Ishikawa (cell line): ENCODE measurements at regions not wholly inside any gene's neighbourhood (a gene's known extent, or its start where the extent isn't known, plus 50 kb on each side); places are given as distances from the start of the nearest gene placed in this dataset.

Experiments
- CEBPB ChIP-seq: IDR thresholded peaks from 2 replicates; pipeline ENCODE4 v1.6.1; 2012
- EP300 ChIP-seq: IDR thresholded peaks from 2 replicates; pipeline ENCODE4 v1.6.1; 2012; ENCODE audit warnings: borderline replicate concordance
- TAF1 ChIP-seq: IDR thresholded peaks from 2 replicates; pipeline ENCODE4 v1.6.1; 2012; ENCODE audit warnings: low read depth, mild to moderate bottlenecking
- YY1 ChIP-seq: IDR thresholded peaks from 2 replicates; pipeline ENCODE4 v1.6.1; 2012; ENCODE audit warnings: low read depth
- TF ChIP-seq, protein P1 (sequence below): IDR thresholded peaks from 2 replicates; pipeline ENCODE4 v1.6.1; 2012; ENCODE audit warnings: low read depth, mild to moderate bottlenecking
- TF ChIP-seq, protein P2 (sequence below): IDR thresholded peaks from 2 replicates; pipeline ENCODE4 v1.6.1; 2012

DNA sequence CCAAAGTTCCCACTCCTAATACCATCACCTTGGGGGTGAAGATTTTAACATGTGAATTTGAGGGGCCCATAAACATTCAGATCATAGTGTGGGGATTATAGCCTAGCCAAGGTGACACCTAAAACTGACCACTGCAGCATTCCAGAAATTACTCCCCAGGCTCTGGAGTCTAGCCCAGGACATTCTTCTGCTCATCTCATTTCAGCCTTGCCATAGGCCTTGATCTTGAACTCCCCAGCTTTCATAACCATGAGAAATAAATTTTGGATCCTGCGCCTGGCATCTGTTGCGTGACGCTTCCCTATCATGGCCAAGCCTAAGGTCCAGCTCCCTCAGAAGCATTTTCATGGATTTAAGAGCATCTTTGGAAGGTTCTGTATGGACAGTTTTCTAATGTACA lies 502.9 kb upstream of the THBS1 start:
- TF ChIP-seq CEBPB: no peak
- TF ChIP-seq, protein P1, sequence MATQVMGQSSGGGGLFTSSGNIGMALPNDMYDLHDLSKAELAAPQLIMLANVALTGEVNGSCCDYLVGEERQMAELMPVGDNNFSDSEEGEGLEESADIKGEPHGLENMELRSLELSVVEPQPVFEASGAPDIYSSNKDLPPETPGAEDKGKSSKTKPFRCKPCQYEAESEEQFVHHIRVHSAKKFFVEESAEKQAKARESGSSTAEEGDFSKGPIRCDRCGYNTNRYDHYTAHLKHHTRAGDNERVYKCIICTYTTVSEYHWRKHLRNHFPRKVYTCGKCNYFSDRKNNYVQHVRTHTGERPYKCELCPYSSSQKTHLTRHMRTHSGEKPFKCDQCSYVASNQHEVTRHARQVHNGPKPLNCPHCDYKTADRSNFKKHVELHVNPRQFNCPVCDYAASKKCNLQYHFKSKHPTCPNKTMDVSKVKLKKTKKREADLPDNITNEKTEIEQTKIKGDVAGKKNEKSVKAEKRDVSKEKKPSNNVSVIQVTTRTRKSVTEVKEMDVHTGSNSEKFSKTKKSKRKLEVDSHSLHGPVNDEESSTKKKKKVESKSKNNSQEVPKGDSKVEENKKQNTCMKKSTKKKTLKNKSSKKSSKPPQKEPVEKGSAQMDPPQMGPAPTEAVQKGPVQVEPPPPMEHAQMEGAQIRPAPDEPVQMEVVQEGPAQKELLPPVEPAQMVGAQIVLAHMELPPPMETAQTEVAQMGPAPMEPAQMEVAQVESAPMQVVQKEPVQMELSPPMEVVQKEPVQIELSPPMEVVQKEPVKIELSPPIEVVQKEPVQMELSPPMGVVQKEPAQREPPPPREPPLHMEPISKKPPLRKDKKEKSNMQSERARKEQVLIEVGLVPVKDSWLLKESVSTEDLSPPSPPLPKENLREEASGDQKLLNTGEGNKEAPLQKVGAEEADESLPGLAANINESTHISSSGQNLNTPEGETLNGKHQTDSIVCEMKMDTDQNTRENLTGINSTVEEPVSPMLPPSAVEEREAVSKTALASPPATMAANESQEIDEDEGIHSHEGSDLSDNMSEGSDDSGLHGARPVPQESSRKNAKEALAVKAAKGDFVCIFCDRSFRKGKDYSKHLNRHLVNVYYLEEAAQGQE: no peak
- TF ChIP-seq EP300: no peak
- TF ChIP-seq, protein P2, sequence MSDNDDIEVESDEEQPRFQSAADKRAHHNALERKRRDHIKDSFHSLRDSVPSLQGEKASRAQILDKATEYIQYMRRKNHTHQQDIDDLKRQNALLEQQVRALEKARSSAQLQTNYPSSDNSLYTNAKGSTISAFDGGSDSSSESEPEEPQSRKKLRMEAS: no peak
- TF ChIP-seq TAF1: no peak
- TF ChIP-seq YY1: no peak
